IPS-18a (cell line): ENCODE measurements at regions not wholly inside any gene's neighbourhood (a gene's known extent, or its start where the extent isn't known, plus 50 kb on each side); places are given as distances from the start of the nearest gene placed in this dataset.
"Not testable (repeated sequence)": the region's sequence is repeated elsewhere in the genome, so short reads cannot be mapped to it uniquely, and the experiment has no call there.

Source experiments
- H3K27ac ChIP-seq: one replicate; pipeline ENCODE4 v1.5.1; 2013; ENCODE audit warnings: low read length
- H3K27me3 ChIP-seq: one replicate; pipeline ENCODE4 v1.6.1; 2013; ENCODE audit warnings: mild to moderate bottlenecking, low read length; ENCODE audit not compliant: control insufficient read depth, insufficient read depth
- H3K36me3 ChIP-seq: one replicate; pipeline ENCODE4 v1.6.1; 2013; ENCODE audit warnings: low read depth, low read length; ENCODE audit not compliant: control insufficient read depth
- H3K4me1 ChIP-seq: one replicate; pipeline ENCODE4 v1.6.1; 2013; ENCODE audit warnings: low read depth, low read length; ENCODE audit not compliant: control insufficient read depth
- H3K4me3 ChIP-seq: one replicate; pipeline ENCODE4 v1.5.1; 2013; ENCODE audit warnings: low read length
- H3K9ac ChIP-seq: one replicate; pipeline ENCODE4 v1.6.1; 2013; ENCODE audit warnings: mild to moderate bottlenecking, low read length, moderate library complexity
- H3K9me3 ChIP-seq: one replicate; pipeline ENCODE4 v1.6.1; 2013; ENCODE audit warnings: low read depth, low read length; ENCODE audit not compliant: control insufficient read depth

DNA sequence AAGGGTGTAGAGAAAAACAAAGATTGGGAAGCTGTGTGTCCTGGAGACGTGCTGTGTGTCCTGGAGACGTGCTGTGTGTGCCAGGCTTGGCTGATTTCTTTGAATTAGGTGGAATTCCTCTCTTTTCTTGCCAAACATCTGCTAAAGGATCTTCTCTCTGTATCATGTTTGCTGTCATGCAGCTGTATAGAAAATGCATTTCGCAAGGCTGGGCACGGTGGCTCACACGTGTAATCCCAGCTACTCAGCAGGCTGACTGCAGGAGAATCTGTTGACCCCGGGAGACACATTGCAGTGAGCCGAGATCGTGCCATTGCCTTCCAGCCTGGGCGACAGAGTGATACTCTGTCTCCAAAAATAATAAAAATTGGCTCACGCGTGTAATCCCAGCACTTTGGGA is 187.0 kb downstream of the CRLF2 start:
- H3K27ac ChIP-seq = no peak overlapping the region
- no peaks in the 10 kb centered on the region for H3K36me3 ChIP-seq
- no peak overlapping the region for H3K9ac ChIP-seq
- H3K9me3 ChIP-seq = peaks cover 10% of the 10 kb centered on the region
- H3K27me3 ChIP-seq = no peaks in the 10 kb centered on the region
- H3K4me3 ChIP-seq = no peak overlapping the region
- H3K4me1 ChIP-seq = no peaks in the 10 kb centered on the region

DNA sequence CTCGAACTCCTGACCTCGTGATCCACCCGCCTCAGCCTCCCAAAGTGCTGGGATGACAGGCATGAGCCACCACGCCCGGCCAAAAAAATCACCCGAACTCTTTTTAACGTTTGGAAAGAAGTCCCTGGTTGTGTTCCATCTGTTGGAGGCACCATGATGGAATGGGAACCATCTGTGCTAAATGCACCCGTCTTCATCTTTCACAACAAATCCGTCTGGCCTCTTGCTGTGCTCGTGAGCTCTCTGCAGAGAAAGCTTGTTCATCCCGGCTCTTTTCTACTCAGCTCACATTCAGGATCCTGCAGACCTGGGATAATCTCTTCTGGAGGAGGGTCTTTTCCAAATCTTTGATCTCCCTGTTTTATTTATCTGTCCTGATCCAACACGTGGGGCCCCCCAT is 188.8 kb downstream of the CRLF2 start:
- Histone ChIP-seq H3K4me1 (no peaks in the 10 kb centered on the region), H3K27me3 (no peaks in the 10 kb centered on the region), H3K27ac (no peak overlapping the region), H3K36me3 (no peaks in the 10 kb centered on the region), H3K9me3 (peaks cover 5% of the 10 kb centered on the region), H3K9ac (no peak overlapping the region), H3K4me3 (no peak overlapping the region)

DNA sequence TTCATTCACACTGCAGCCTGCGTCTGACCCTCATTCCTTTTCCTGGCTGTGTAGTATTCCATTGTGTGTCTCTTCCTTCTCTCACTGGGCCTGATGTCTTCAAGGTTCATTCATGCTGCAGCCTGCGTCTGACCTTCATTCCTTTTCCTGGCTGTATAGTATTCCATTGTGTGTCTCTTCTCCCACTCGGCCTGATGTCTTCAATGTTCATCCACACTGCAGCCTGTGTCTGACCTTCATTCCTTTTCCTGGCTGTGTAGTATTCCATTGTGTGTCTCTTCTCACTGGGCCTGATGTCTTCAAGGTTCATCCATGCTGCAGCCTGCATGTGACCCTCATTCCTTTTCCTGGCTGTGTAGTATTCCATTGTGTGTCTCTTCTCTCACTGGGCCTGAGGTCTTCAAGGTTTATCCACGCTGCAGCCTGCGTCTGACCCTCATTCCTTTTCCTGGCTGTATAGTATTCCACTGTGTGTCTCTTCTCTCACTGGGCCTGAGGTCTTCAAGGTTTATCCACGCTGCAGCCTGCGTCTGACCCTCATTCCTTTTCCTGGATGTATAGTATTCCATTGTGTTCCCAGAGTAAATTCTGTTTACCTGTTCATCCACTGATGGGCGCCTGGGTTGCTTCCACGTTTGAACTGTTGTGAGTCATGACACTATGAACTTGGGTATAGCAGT is 191.0 kb downstream of the CRLF2 start:
- H3K9me3 ChIP-seq, H3K4me3 ChIP-seq, H3K27me3 ChIP-seq, H3K9ac ChIP-seq, H3K4me1 ChIP-seq, H3K36me3 ChIP-seq, H3K27ac ChIP-seq: not testable (repeated sequence)

DNA sequence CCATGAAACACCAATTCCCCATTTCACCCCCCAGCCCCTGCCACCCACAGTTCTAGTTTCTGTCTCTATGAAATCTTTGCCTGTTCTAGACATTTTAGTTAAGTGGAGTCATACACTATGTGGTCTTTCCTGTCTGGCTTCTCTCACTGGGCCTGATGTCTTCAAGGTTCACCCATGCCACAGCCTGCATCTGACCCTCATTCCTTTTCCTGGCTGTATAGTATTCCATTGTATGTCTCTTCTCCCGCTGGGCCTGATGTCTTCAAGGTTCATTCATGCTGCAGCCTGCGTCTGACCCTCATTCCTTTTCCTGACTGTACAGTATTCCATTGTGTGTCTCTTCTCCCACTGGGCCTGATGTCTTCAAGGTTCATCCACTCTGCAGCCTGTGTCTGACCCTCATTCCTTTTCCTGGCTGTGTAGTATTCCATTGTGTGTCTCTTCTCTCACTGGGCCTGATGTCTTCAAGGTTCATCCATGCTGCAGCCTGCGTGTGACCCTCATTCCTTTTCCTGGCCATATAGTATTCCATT is 191.7 kb downstream of the CRLF2 start:
- Histone ChIP-seq H3K9me3 (no peaks in the 10 kb centered on the region), H3K36me3 (no peaks in the 10 kb centered on the region), H3K27me3 (no peaks in the 10 kb centered on the region), H3K27ac (no peak overlapping the region), H3K9ac (no peak overlapping the region), H3K4me3 (no peak overlapping the region), H3K4me1 (no peaks in the 10 kb centered on the region)

DNA sequence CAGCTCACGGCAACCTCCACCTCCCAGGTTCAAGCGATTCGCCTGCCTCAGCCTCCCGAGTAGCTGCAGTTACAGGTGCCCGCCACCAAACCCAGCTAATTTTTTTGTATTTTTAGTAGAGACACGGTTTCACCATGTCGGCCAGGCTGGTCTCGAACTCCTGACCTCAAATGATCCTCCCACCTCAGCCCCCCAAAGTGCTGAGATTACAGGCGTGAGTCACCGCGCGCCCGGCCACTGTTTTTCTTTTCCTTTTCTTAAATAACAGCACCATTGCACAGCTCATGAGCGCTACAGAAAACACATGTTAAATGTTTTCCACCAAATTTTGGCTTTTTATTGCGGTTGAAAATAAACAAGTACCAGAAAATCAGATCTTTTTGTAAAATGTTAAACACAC is 195.5 kb downstream of the CRLF2 start:
- not testable (repeated sequence) for H3K9ac ChIP-seq, H3K27me3 ChIP-seq, H3K4me3 ChIP-seq, H3K36me3 ChIP-seq, H3K27ac ChIP-seq, H3K9me3 ChIP-seq, H3K4me1 ChIP-seq

DNA sequence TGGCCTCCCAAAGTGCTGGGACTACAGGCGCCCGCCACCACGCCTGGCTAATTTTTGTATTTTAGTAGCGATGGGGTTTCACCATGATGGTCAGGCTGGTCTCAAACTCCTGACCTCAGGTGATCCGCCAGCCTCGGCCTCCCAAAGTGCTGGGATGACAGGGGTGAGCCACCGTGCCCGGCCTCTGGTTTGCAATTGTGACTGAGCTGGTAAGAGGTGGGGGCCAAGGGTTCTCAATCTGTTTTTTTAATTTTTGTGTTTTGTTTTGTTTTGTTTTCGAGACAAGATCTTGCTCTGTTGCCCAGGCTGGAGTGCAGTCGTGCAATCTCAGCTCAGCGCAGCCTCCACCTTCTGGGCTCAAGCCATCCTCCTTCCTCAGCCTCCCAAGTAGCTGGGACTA is 196.2 kb downstream of the CRLF2 start:
- not testable (repeated sequence) for H3K36me3 ChIP-seq, H3K27me3 ChIP-seq, H3K4me1 ChIP-seq, H3K9ac ChIP-seq, H3K27ac ChIP-seq, H3K4me3 ChIP-seq, H3K9me3 ChIP-seq

DNA sequence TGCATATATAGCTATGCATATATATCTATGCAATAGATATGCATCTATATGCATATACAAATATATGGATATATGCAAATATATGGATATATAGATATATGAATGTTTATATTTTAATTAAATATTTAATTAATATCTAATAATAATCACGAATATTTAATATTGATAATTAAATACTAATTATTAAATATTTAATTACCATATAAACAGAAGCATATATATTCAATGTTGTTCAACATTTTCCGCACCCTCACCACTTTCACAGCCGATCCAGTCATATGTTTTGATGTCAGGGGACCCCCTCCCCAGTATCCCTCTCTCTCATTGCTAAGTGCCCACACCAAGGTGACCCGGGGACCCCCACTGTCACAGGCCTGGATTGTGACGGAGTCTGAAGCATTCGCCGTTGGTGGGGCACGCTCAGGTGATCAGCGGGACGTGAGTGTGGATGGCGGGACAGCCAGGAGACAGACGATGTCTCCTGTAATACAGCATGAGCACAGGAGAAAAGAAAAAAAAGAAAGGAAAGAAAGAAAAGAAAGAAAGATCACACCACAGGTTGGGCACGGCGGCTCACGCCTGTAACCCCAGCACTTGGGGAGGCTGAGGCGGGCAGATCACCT is 199.7 kb downstream of the CRLF2 start:
- Histone ChIP-seq H3K27me3 (no peaks in the 10 kb centered on the region), H3K9me3 (peaks cover 8% of the 10 kb centered on the region), H3K4me1 (no peaks in the 10 kb centered on the region), H3K36me3 (no peaks in the 10 kb centered on the region), H3K4me3 (no peak overlapping the region), H3K27ac (no peak overlapping the region), H3K9ac (no peak overlapping the region)

DNA sequence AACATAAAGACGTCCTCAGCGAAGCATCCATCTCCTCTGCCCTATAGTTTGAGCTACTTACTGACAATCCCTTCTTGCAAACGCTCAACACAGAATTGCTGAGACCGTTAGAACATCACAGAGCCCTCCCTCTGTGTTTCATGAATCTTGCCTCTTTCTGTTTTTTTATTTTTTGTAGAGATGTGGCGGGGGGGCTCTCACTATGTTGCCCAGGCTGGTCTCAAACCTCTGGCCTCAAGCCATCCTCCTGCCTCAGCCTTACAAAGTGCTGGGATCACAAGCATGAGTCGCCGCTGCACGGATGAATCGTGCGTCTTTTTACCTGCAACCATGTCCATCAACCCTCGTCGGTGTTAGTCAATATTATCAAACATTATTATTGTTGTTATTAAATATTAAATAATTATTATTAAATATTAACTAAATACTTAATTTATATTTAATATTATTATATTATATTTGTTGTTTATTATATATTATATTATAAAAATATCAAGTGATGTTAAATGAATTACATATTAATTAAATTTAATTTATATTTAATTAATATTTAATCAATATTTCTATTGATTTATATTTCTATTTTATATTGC is 200.7 kb downstream of the CRLF2 start:
- H3K27ac ChIP-seq = no peak overlapping the region
- H3K36me3 ChIP-seq = no peaks in the 10 kb centered on the region
- no peak overlapping the region for H3K9ac ChIP-seq
- H3K4me1 ChIP-seq = no peaks in the 10 kb centered on the region
- H3K4me3 ChIP-seq = no peak overlapping the region
- H3K27me3 ChIP-seq = no peaks in the 10 kb centered on the region
- H3K9me3 ChIP-seq = peaks cover 8% of the 10 kb centered on the region

DNA sequence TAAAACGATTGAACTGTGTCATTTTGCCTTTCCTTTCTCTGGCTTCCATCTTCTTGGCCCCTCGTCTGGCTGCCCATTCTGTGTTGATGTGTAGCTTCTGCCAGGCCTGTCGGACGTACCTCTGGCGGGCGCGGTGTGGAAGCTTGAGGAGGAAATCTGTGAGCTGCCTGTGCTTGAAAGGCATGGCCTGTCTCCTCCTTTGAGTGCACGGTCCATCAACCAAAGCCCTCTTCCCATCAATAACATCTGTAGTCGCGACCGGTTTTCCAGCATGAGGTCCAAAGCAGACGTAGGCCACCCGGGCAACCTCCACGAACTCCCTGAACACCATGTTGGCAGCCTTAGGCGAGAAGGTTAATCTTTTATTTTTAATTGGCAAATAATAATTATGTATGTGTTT is 202.7 kb downstream of the CRLF2 start:
- peaks cover 7% of the 10 kb centered on the region for H3K9me3 ChIP-seq
- no peak overlapping the region for H3K4me3 ChIP-seq
- H3K27me3 ChIP-seq = no peaks in the 10 kb centered on the region
- no peaks in the 10 kb centered on the region for H3K36me3 ChIP-seq
- H3K27ac ChIP-seq = no peak overlapping the region
- no peaks in the 10 kb centered on the region for H3K4me1 ChIP-seq
- no peak overlapping the region for H3K9ac ChIP-seq

DNA sequence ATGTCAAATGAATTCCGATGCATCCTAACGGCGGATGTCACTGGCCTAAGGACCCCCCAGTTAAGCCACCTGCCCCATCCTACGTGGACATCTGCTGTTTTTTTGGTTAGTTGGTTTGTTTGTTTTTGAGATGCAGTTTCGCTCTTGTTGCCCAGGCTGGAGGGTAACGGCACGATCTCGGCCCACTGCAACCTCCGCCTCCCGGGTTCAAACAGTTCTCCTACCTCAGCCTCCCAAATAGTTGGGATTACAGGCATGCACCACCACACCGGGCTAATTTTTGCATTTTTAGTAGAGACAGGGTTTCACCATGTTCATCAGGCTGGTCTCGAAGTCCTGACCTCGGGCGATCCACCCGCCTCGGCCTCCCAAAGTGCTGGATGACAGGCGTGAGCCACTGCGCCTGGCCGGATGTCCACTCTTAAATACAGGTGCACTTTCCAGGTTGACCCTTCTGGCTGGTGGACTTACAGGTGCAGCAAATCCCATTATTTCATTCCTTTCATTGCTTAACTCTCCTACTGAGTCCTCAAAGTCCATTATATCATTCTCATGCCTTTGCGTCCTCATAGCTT is 206.2 kb downstream of the CRLF2 start:
- Histone ChIP-seq H3K27ac (no peak overlapping the region), H3K9me3 (peaks cover 7% of the 10 kb centered on the region), H3K4me1 (no peaks in the 10 kb centered on the region), H3K4me3 (no peak overlapping the region), H3K36me3 (no peaks in the 10 kb centered on the region), H3K9ac (no peak overlapping the region), H3K27me3 (no peaks in the 10 kb centered on the region)

DNA sequence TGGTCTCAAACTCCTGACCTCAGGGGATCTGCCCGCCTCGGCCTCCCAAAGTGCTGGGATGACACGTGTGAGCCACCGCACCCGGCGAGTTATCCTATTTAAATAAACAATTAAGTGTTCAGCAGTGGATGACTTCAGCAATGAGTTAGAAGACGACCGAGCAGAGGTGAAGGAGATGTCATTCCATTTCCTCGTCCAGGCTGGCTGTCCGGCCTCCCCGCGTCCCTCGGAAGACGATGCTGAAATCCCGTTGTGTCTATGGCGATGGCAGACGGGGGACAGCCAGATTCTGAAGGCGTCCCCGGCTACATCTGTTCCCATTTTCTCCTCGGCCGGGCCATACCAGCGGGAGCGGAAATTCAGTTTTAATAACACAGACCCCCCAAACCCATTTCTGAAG is 209.8 kb downstream of the CRLF2 start:
- Histone ChIP-seq H3K36me3 (no peaks in the 10 kb centered on the region), H3K27me3 (no peaks in the 10 kb centered on the region), H3K9me3 (peaks cover 4% of the 10 kb centered on the region), H3K4me1 (no peaks in the 10 kb centered on the region), H3K27ac (no peak overlapping the region), H3K9ac (no peak overlapping the region), H3K4me3 (no peak overlapping the region)
